HG02763 (cell line): ENCODE measurements at regions not wholly inside any gene's neighbourhood (a gene's known extent, or its start where the extent isn't known, plus 50 kb on each side); places are given as distances from the start of the nearest gene placed in this dataset.
A peak's percentile ranks its signal among the peaks of the same experiment; 100 is the strongest.
"Not testable (repeated sequence)": the region's sequence is repeated elsewhere in the genome, so short reads cannot be mapped to it uniquely, and the experiment has no call there.

Source experiments
- ATAC-seq: cut with Tn5 transposase; IDR thresholded peaks from one replicate; pipeline ENCODE4 v1.9.1; 2021; ENCODE audit warnings: mild to moderate bottlenecking, moderate library complexity; ENCODE audit not compliant: unreplicated experiment

GRCh38 chr16:62261760-62262159, 225.5 kb upstream of the CDH8 start:
- ATAC-seq: no peak

DNA sequence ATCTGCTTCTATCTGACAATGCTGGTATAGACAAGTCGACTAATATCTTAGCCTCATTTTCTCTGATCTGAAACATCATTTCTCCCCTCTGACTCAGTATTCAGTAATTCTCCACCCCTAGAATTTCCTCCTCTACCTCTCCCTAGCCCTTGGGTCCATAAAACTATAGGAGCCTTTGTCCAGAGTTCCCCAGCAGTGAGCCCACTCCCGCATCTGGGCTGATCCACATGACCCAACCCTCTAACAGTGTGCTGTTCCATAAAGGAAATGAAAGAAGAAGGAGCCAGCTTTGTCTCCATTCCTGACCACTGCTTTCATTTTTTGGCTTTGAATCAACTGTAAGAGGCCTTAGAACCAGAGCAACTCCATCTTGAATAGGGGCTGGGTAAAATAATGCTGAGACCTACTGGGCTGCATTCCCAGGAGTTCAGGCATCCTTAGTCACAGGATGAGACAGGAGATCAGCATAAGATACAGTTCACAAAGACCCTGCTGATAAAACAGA, 222.7 kb upstream of the CDH8 start:
- not testable (repeated sequence) for ATAC-seq

DNA sequence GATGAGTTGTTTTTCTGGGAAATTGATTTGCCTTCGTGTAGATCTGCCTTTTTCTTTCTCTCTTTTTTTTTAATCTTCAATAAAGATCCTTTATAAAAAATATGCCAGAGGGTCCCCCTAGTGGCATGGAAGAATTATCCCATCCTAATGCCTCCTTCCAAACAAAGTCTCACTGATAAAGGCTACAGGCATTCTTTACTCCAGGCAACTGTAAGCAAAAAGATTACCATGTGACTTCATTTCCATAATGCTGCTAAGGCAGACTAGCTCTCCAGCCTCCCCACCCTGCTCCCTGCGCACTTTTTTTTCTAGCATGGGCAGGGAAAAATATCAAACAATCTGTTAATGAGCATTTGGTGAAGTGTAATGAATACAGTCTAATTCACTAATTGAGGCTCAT, 220.2 kb upstream of the CDH8 start:
- ATAC-seq: no peak

DNA sequence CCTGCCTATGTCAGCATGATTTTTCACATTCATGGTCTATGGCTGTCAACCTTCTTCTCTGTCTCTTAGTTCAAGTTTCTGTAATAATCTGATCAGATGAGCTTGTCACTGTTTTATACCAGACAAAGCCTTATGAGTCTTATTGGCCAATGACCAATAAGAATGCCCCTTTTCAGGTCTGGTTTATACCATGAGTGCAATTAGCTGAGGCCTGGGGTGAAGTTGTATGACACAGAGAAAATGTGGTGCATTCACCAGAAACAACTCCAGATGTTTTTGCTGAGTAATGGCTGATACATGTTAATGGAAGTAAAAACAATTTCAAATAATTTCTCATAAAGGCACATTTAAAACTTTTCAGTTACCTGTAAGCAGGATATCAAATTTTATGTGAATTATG, 218.6 kb upstream of the CDH8 start:
- no peak for ATAC-seq

DNA sequence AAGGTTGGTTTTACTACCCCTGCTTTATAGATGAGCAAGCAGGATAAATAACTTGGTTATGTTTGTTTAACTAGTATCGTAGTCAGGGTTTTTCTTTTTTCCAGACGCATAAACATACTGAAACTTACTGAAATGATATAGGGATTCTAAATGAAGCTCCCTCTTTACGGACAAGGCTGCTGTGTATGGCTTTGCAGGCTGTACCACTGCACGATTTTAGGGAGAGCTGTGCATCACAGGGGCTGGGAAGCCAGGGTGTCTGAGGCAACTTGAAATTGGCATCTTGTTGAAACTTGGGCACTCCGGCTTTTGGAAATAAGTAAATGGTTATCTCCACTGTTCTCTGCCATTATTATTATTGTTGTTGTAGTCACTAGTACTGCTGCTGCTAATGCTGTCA, 218.1 kb upstream of the CDH8 start:
- ATAC-seq: no peak

DNA sequence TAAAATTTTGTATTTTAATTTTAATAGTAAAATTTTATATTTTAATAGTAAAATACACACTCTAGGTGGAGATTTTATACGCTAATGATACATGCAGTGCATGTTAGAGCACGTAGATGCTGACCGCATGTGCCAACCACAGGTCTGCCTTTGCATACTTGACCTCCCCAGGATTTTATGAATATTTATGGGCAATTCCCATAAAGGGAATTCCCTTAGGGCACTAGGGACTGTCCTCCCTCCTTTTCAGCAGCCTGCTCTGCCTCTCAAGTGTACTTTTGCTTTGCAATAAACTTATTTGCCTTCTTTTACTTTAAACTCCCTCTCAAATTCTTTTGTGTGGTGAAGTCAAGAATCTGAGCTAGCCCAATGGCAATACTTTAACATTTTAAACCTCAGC, 217.7 kb upstream of the CDH8 start:
- no peak for ATAC-seq

DNA sequence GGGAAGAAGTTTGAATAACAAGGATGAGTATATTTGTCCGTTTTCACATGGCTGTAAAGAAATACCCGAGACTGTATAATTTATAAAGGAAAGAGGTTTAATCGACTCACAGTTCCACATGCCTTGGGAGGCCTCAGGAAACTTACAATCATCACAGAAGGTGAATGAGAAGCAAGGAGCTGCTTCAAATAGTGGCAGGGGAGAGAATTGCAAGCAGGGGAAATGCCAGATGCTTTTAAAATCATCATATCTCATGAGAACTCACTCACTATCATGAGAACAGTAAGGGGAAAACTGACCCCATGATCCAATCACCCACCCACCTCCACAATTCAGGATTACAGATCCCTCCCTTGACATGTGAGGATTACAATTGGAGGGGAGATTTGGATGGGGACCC, 212.8 kb upstream of the CDH8 start:
- ATAC-seq: no peak

DNA sequence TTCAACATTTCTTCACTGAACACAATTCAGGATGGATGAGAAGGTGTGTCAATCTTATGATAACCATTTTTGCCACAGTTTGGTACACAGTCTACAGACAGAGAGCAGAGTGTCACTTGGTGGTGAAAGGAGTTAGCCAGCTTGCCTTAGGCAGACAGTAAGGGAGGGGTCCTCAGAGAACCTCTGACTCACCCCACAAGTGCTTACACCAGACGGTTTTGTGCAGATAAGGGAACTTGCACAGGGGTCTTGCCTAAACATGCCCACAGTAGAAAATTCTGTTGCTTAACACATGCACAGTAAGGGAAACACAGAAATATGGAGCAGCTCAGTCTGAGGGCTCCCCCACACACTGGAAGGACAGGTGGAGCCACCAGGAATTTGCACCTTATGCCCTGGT, 204.5 kb upstream of the CDH8 start:
- ATAC-seq: no peak

DNA sequence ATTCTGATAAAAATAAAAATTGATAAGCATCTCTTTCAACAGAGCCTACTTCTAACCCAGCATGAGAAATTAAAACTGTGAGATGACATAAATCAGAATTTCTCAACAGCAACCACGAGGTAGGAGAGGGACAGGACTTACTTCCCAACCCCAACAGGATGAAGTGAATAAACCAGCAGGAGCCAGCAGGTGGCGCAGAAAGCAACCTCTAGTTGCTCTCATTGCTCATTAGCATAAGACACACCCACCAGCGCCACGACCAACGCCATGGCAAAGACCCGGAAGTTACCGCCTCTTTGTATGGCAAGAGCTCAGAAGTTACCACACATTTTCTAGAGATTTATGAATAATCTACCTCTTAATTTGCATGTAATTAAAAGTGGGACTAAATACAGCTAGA, 189.4 kb upstream of the CDH8 start:
- peak; percentile 63 for ATAC-seq

DNA sequence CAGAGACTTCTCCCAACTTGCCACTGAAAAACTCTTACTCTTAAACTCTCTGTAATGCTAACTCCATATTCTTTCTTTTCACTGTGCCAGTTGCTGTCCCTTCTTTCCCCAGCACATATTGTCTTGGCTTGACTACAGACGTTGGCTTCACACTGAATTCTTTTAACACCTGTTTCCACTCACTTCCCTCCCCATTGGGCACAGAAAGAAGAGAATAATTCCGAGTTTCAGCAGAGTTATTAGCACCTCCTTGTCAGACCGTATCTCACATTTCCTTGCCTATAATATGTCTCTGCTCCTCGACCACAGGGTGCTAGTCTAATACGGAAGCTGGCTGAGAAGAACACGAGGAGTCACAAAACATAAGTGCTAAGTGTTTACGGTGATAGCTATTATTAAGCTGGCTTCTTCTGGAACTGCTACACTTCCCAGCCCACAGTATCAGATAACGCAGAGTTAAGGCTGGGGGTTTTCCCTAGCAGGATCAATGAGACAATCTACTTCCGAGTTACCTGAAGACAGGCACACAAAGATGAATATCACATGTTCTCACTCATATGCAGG, 188.5 kb upstream of the CDH8 start:
- ATAC-seq: no peak

DNA sequence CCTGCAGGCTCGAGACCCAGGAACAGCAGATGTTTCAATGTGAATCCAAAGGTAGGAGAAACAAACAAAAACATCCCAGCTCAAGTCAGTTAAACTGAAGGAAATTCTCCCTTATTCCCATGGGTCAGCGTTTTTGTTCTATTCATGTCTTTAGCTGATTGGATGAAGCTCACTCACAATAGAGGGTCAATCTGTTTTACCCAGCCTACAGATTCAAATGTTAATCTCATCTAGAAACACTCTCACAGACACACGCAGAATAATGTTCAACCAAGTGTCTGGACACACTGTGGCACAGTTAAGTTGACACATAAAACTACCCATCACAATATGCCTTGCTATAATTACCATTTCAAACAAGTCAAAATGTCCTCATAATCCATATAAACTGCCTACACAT, 180.6 kb upstream of the CDH8 start:
- no peak for ATAC-seq

GRCh38 chr16:62213763-62214162, 177.5 kb upstream of the CDH8 start:
- ATAC-seq: no peak

GRCh38 chr16:62208934-62209333, 172.7 kb upstream of the CDH8 start:
- ATAC-seq: no peak

GRCh38 chr16:62205459-62205858, 169.2 kb upstream of the CDH8 start:
- no peak for ATAC-seq

DNA sequence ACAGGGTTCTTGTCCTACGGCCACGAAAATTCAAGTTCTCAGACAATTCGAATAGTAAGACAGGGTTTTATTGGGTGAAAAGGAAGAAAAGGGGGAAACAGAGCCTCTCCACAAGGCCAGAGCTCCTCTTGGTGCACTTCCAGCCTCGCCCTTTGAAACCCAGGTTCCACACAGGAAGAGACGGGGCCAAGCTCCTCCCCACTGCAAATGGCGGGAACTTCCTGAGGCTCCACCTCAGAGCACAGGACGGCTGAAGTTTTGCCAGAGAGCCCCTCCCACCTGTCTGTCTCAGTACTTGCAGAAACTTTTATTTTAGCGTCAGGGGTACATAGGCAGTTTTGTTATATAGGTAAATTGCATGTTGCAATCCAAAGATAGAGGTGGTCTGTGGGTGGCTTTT, 165.7 kb upstream of the CDH8 start:
- no peak for ATAC-seq

DNA sequence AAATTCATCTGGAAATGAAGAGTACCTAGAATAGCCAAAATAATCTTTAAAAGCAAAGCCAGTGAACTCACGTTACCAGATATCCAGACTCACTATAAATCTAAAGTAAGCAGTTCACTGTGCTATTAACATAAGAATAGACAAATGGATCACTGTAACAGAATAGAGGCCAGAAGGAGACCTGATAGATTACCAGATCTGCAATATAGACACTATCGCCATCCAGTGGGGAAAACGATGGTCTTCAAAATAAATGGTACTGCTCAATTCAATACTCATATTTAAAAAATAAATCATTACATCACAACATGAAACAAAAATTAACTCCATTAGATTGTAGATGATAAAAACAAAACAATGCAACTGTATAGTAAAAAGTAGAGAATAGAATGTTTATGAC, 158.6 kb upstream of the CDH8 start:
- no peak for ATAC-seq

DNA sequence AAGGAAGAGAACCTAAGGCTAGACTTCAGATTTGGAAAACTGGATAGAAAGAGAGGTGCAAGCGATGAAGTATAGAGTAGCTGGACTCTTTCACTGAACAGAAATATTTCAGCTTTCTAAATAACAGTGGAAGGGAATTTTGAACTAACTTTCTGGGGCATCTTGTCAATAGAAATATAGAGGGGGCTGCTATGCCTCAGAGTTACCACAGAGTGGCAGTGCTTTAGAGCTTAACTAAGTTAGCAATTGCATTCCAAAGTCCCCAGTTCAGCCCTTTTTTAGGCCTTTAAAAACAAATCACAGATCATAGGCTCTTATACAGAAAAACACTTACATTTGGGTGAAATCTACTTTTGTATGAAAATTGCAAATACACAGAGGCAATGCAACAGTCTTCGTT, 154.2 kb upstream of the CDH8 start:
- no peak for ATAC-seq

- ATAC-seq: no peak
These were observed 141.3 kb upstream of the CDH8 start for GRCh38 chr16:62177351-62178203.

DNA sequence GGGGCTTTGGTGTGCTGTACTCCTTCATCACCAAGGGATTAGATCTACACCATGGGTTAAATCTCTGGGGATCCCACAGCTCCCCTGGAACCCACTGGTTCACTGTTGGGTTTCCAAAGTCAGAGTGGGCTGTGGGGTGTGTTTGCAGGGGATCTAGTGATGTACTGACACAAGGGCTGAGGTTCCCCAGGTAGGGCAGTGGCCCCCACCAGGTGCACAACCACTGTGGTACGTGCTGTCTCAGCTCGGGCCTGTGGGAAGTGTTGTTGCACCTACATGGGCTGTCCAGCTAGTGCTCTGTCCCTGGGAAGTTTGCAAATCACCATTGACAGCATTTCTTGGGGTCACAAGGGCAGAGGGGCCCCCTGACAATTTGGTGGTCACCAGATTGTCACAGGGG, 134.4 kb upstream of the CDH8 start:
- no peak for ATAC-seq

GRCh38 chr16:62167551-62167950, 131.3 kb upstream of the CDH8 start:
- no peak for ATAC-seq

DNA sequence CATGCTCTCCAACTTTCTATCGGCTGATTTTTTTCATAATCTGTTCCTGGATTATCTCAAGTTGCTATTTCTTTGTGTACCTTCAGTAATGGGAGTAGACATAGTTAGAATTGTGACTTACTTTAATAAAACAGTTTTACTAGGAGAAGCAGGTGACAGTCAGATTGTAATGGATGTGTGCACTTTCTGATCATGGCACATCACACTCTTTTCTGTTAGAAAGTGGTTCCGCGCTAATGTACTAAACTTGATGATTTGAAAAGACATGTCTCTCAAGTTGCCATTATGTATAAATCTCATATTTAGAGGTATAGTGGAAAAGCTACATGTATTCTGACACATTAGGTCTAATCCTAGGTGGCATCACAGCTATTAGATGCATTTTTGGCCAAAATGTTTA, 121.3 kb upstream of the CDH8 start:
- no peak for ATAC-seq

DNA sequence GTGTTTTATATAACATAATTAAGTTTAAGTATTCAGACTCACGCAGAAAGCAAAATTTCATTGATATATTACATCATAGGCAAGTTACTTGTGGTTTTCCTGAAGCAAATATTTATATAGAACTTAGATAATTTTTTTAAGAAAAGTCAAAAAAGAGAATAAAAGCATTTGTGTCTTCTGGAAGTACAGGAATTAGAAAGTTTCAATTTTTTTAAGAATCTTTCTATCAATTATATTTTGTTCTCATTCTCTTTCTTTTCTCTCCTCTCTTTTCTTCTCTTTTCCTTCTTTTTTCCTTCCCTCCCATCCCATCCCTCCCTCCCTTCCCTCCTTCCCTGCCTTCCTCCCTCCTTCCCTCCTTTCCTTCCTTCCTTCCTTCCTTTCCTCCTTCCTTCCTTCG, 120.7 kb upstream of the CDH8 start:
- ATAC-seq: no peak

DNA sequence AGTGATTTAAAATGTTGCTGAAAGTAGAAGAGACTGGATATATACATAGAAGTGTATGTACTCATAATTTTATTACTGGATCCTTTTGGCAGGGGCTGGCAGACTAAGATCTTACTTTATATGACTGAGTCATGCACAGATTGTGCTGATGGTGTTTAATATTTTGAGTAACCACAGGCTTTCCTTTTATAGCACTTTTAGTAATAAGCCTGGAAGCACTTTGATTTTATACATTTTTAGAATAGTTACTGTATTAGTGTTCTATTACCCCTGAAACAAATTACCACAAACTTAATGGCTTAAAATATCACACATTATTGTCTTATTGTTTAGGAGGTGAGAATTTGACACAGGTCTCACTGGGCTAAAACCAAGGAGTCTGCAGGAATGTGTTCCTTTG, 113.4 kb upstream of the CDH8 start:
- no peak for ATAC-seq
